PC-3 (cell line): ENCODE measurements at regions not wholly inside any gene's neighbourhood (a gene's known extent, or its start where the extent isn't known, plus 50 kb on each side); places are given as distances from the start of the nearest gene placed in this dataset.

Source experiments
- ATAC-seq: fragments of 200-7000 bp; cut with Tn5 transposase; 2 replicates; pipeline ENCODE4 v1.9.1; 2020; ENCODE audit warnings: mild to moderate bottlenecking, moderate library complexity
- BruUV-seq: library from RNA; stranded (reverse); fragments of 400-500 nt; replicated peaks from 2 replicates; lab custom pipeline; 2021; lab: Mats Ljungman, UMichigan
- CTCF ChIA-PET: fragments of 300-600 bp; sonication (Branson Sonifier 250); formaldehyde crosslinking; loops from one replicate; lab custom pipeline; 2022; ENCODE audit warnings: antibody characterized with exemption; lab: Charles Lee
- POLR2A ChIA-PET: fragments of 300-600 bp; sonication (Branson Sonifier 250); formaldehyde crosslinking; loops from one replicate; lab custom pipeline; 2022; ENCODE audit warnings: antibody characterized with exemption; ENCODE audit not compliant: unreplicated experiment; lab: Charles Lee
- DNase-seq: peaks from one replicate; pipeline ENCODE4 v3.0.0-alpha.2; 2015
- H2AFZ ChIP-seq: fragments of 300-600 bp; sonication (generic); 2 replicates; pipeline ENCODE4 v1.6.0; 2016; ENCODE audit warnings: antibody characterized with exemption, low read length
- H3F3A ChIP-seq: fragments of 300-600 bp; sonication (generic); one replicate; pipeline ENCODE4 v1.6.0; 2017; ENCODE audit warnings: antibody characterized with exemption, low read length, control low read depth, mild to moderate bottlenecking; ENCODE audit not compliant: unreplicated experiment
- H3K27ac ChIP-seq: fragments of 300-600 bp; sonication (generic); 2 replicates; pipeline ENCODE4 v1.5.1; 2016; ENCODE audit warnings: mild to moderate bottlenecking, low read length
- H3K27me3 ChIP-seq: fragments of 300-600 bp; sonication (generic); 2 replicates; pipeline ENCODE4 v1.6.1; 2016; ENCODE audit warnings: low read length, mixed read lengths
- H3K36me3 ChIP-seq: fragments of 300-600 bp; sonication (generic); 2 replicates; pipeline ENCODE4 v1.6.1; 2016; ENCODE audit warnings: low read depth, mixed run types, low read length, mixed read lengths
- H3K4me1 ChIP-seq: fragments of 300-600 bp; sonication (generic); 2 replicates; pipeline ENCODE4 v1.5.1; 2016; ENCODE audit warnings: low read length; ENCODE audit not compliant: insufficient read depth
- H3K4me2 ChIP-seq: fragments of 300-600 bp; sonication (generic); 2 replicates; pipeline ENCODE4 v1.6.0; 2016; ENCODE audit warnings: low read length
- H3K4me3 ChIP-seq: fragments of 300-600 bp; sonication (generic); 2 replicates; pipeline ENCODE4 v1.5.1; 2016; ENCODE audit warnings: mild to moderate bottlenecking, low read length, mixed read lengths
- H3K79me2 ChIP-seq: fragments of 300-600 bp; sonication (generic); 2 replicates; pipeline ENCODE4 v1.6.1; 2017; ENCODE audit warnings: low read length, mixed read lengths
- H3K9ac ChIP-seq: fragments of 300-600 bp; sonication (generic); 2 replicates; pipeline ENCODE4 v1.6.0; 2016; ENCODE audit warnings: mild to moderate bottlenecking, low read length
- H3K9me2 ChIP-seq: fragments of 300-600 bp; sonication (generic); replicated peaks from 2 replicates; pipeline ENCODE4 v1.6.1; 2016; ENCODE audit warnings: mixed run types, low read length, mixed read lengths
- H3K9me3 ChIP-seq: fragments of 300-600 bp; sonication (generic); 2 replicates; pipeline ENCODE4 v1.6.1; 2016; ENCODE audit warnings: low read length, mixed read lengths
- H4K20me1 ChIP-seq: fragments of 300-600 bp; sonication (generic); 2 replicates; pipeline ENCODE4 v1.6.1; 2016; ENCODE audit warnings: low read length, mixed read lengths
- CTCF ChIP-seq: fragments of 300-600 bp; sonication (generic); conservative IDR thresholded peaks from 2 replicates; pipeline ENCODE4 v1.5.1; 2017; ENCODE audit warnings: antibody characterized with exemption, low read depth, mild to moderate bottlenecking, low read length
- EZH2 ChIP-seq: fragments of 300-600 bp; sonication (generic); IDR thresholded peaks from one replicate; pipeline ENCODE4 v1.6.1; 2017; ENCODE audit warnings: antibody characterized with exemption, mild to moderate bottlenecking, low read length; ENCODE audit not compliant: unreplicated experiment
- EZH2phosphoT487 ChIP-seq: fragments of 300-600 bp; sonication (generic); IDR thresholded peaks from 2 replicates; pipeline ENCODE4 v1.6.1; 2018; ENCODE audit warnings: mild to moderate bottlenecking, antibody characterized with exemption, low read length, borderline replicate concordance
- intact Hi-C: fragments of 100-400 bp; cut with micrococcal nuclease; formaldehyde crosslinking; loops from 2 replicates; pipeline ENCODE4 v1.9.0; 2023

GRCh38 chr2:181786371-181787228 lies 104.9 kb upstream of the ITPRID2 start:
- Histone ChIP-seq H3K9ac (peak overlapping the region; percentile 39), H3K9me3 (no peaks in the 10 kb centered on the region), H3K27me3 (no peaks in the 10 kb centered on the region), H3F3A (no peaks in the 10 kb centered on the region), H3K36me3 (no peaks in the 10 kb centered on the region), H3K4me1 (peaks cover 71% of the 10 kb centered on the region), H3K27ac (peak overlapping the region; percentile 83), H3K4me3 (no peak overlapping the region), H2AFZ (no peak overlapping the region), H3K9me2 (no peaks in the 10 kb centered on the region), H3K4me2 (peak overlapping the region; percentile 46), H4K20me1 (no peaks in the 10 kb centered on the region), H3K79me2 (no peaks in the 10 kb centered on the region)
- no peak for DNase-seq
- POLR2A ChIA-PET: no interaction called here
- TF ChIP-seq EZH2 (no peak), CTCF (no peak), EZH2phosphoT487 (no peak)
- CTCF ChIA-PET: no interaction called here
- intact Hi-C loops: loop anchor here (5.0 kb wide), 1 partner anchor 291 kb away; no protein-coding TSS in a partner anchor
- no peak for ATAC-seq
- no TSS peak for BruUV-seq

GRCh38 chr2:181787310-181788048 lies 104.1 kb upstream of the ITPRID2 start:
- Histone ChIP-seq H3K27me3 (no peaks in the 10 kb centered on the region), H3K4me3 (no peak overlapping the region), H3K79me2 (no peaks in the 10 kb centered on the region), H2AFZ (no peak overlapping the region), H3K9me3 (no peaks in the 10 kb centered on the region), H3K9ac (no peak overlapping the region), H3K36me3 (no peaks in the 10 kb centered on the region), H4K20me1 (no peaks in the 10 kb centered on the region), H3F3A (no peaks in the 10 kb centered on the region), H3K9me2 (no peaks in the 10 kb centered on the region), H3K27ac (0 out of 2 replicates have a peak overlapping the region, but pooled peaks have one; percentile 83), H3K4me1 (peaks cover 79% of the 10 kb centered on the region), H3K4me2 (no peak overlapping the region)
- DNase-seq (no peak), ATAC-seq (no peak)
- TF ChIP-seq CTCF (no peak), EZH2phosphoT487 (no peak), EZH2 (no peak)
- no TSS peak for BruUV-seq
- CTCF ChIA-PET: no interaction called here
- intact Hi-C loops: loop anchor here (5.0 kb wide), 1 partner anchor 290 kb away; no protein-coding TSS in a partner anchor
- POLR2A ChIA-PET: no interaction called here
